ENCODE measurements at regions not wholly inside any gene's neighbourhood (a gene's known extent, or its start where the extent isn't known, plus 50 kb on each side); places are given as distances from the start of the nearest gene placed in this dataset.

DNA sequence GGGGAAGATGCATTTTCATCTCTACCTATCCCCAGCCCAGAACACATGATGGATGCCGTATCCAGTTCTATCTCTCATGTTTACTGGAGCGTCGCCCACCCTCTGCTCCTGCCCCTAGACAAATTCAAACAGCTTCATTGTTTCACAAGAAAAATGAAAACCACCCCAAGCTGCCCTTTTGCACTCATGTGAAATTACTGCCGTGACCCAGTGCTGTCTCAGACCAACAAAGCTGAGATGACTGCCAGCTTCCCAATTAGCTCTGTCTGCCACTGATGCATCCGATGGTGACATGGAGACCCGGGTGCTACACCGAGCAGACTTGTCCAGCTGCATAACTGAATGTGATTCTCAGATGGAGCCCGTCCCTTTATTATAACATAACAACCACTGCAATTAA lies 67.7 kb downstream of the FOXI2 start:
- H3K36me3 ChIP-seq (ENCODE audit: insufficient read depth, low read length) = no peaks in the 10 kb centered on the region
- H3K4me1 ChIP-seq (ENCODE audit: insufficient read depth, low read length) = no peaks in the 10 kb centered on the region
- H3K4me2 ChIP-seq (ENCODE audit: insufficient read depth, low read length) = no peak overlapping the region
- no peak overlapping the region for H2AFZ ChIP-seq (ENCODE audit: low read length)
- H3K27ac ChIP-seq (ENCODE audit: low read depth, low read length) = no peak overlapping the region
- TF ChIP-seq, protein P1, sequence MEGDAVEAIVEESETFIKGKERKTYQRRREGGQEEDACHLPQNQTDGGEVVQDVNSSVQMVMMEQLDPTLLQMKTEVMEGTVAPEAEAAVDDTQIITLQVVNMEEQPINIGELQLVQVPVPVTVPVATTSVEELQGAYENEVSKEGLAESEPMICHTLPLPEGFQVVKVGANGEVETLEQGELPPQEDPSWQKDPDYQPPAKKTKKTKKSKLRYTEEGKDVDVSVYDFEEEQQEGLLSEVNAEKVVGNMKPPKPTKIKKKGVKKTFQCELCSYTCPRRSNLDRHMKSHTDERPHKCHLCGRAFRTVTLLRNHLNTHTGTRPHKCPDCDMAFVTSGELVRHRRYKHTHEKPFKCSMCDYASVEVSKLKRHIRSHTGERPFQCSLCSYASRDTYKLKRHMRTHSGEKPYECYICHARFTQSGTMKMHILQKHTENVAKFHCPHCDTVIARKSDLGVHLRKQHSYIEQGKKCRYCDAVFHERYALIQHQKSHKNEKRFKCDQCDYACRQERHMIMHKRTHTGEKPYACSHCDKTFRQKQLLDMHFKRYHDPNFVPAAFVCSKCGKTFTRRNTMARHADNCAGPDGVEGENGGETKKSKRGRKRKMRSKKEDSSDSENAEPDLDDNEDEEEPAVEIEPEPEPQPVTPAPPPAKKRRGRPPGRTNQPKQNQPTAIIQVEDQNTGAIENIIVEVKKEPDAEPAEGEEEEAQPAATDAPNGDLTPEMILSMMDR (IDR thresholded peaks at IDR 0.05; ENCODE audit: extremely low read depth, low read depth, low read length) = no peak
- H3K27me3 ChIP-seq (ENCODE audit: insufficient read depth, low read length) = no peaks in the 10 kb centered on the region
- H4K20me1 ChIP-seq (ENCODE audit: insufficient read depth, low read length) = no peaks in the 10 kb centered on the region
- H3K79me2 ChIP-seq (ENCODE audit: insufficient read depth, low read length) = no peaks in the 10 kb centered on the region
- DNase-seq (ENCODE audit: insufficient read length, low spot score, missing footprints) = no peak
- no peaks in the 10 kb centered on the region for H3K9me3 ChIP-seq (ENCODE audit: low read depth, low read length)
- H3K4me3 ChIP-seq (ENCODE audit: insufficient read depth, low read length) = no peak overlapping the region

DNA sequence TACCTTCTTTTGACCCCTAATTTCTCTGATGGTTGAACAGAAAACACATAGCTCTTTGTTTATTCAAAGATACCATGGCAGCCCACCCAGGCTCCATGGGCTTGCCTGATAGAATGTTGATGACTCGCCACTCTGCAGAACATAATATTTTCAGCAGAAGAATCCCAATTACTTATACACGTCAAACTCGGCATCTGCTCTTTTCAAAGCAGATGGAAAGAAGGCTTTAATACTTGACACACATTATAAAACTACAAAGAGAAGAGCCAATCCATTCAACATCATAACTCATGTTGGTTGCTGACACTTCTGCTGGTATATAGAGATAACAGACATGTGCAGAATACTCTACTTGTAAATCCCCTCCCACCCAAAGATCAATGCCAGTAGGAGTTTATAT lies 69.0 kb downstream of the FOXI2 start:
- Histone ChIP-seq H3K27ac (ENCODE audit: low read depth, low read length) (no peak overlapping the region), H4K20me1 (ENCODE audit: insufficient read depth, low read length) (no peaks in the 10 kb centered on the region), H3K27me3 (ENCODE audit: insufficient read depth, low read length) (no peaks in the 10 kb centered on the region), H3K4me3 (ENCODE audit: insufficient read depth, low read length) (no peak overlapping the region), H2AFZ (ENCODE audit: low read length) (no peak overlapping the region), H3K36me3 (ENCODE audit: insufficient read depth, low read length) (no peaks in the 10 kb centered on the region), H3K4me2 (ENCODE audit: insufficient read depth, low read length) (no peak overlapping the region), H3K4me1 (ENCODE audit: insufficient read depth, low read length) (no peaks in the 10 kb centered on the region), H3K79me2 (ENCODE audit: insufficient read depth, low read length) (no peaks in the 10 kb centered on the region), H3K9me3 (ENCODE audit: low read depth, low read length) (no peaks in the 10 kb centered on the region)
- DNase-seq (ENCODE audit: insufficient read length, low spot score, missing footprints) = no peak
- TF ChIP-seq, protein P1 (IDR thresholded peaks at IDR 0.05; ENCODE audit: extremely low read depth, low read depth, low read length) = no peak

DNA sequence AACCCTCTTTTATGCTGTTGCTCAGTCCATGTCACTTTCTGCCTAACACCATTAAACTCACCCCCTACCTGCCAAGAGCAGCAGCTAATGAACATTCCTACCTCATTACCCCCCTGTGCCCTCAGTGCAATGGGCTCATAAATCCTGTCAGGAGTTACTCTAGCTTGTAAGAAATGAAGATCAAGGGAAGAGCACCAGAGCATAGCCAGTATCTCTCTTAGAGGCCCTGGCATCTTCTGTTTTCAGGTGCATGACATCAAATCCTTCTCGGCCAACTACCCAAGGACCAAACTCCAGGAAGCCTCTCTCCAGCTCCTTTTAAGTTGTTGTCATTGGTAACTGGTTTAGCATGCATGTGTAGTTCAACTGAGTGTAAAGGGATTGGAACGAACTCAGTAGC lies 75.1 kb downstream of the FOXI2 start:
- Histone ChIP-seq H3K4me3 (ENCODE audit: insufficient read depth, low read length) (no peak overlapping the region), H2AFZ (ENCODE audit: low read length) (no peak overlapping the region), H3K4me1 (ENCODE audit: insufficient read depth, low read length) (no peaks in the 10 kb centered on the region), H3K4me2 (ENCODE audit: insufficient read depth, low read length) (no peak overlapping the region), H3K79me2 (ENCODE audit: insufficient read depth, low read length) (no peaks in the 10 kb centered on the region), H3K27me3 (ENCODE audit: insufficient read depth, low read length) (no peaks in the 10 kb centered on the region), H4K20me1 (ENCODE audit: insufficient read depth, low read length) (no peaks in the 10 kb centered on the region), H3K36me3 (ENCODE audit: insufficient read depth, low read length) (no peaks in the 10 kb centered on the region), H3K27ac (ENCODE audit: low read depth, low read length) (no peak overlapping the region), H3K9me3 (ENCODE audit: low read depth, low read length) (no peaks in the 10 kb centered on the region)
- TF ChIP-seq, protein P1 (IDR thresholded peaks at IDR 0.05; ENCODE audit: extremely low read depth, low read depth, low read length) = no peak
- no peak for DNase-seq (ENCODE audit: insufficient read length, low spot score, missing footprints)

DNA sequence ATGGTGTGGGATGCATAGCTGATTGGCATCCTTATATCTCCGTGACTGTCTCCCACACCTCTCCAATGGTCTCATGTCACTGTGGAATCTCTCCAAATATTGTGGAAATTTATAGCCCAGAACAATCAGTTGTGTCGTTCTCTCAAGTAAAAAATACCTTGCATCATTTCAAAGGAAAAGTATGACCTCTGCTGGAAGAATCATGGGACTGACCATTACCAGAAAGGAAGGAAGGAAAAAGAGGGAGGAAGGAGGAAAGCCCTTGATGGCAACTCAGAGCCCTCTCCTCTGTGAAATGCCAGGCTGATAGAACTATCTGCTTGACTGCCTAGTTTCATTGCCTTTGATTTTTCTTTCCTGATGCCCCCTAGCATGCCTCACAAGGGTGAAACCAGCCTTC lies 76.3 kb downstream of the FOXI2 start:
- TF ChIP-seq, protein P1 (IDR thresholded peaks at IDR 0.05; ENCODE audit: extremely low read depth, low read depth, low read length) = peak; percentile 24
- no peak overlapping the region for H3K27ac ChIP-seq (ENCODE audit: low read depth, low read length)
- no peaks in the 10 kb centered on the region for H3K36me3 ChIP-seq (ENCODE audit: insufficient read depth, low read length)
- H3K4me1 ChIP-seq (ENCODE audit: insufficient read depth, low read length) = no peaks in the 10 kb centered on the region
- no peak for DNase-seq (ENCODE audit: insufficient read length, low spot score, missing footprints)
- H2AFZ ChIP-seq (ENCODE audit: low read length) = no peak overlapping the region
- no peaks in the 10 kb centered on the region for H4K20me1 ChIP-seq (ENCODE audit: insufficient read depth, low read length)
- no peak overlapping the region for H3K4me3 ChIP-seq (ENCODE audit: insufficient read depth, low read length)
- no peak overlapping the region for H3K4me2 ChIP-seq (ENCODE audit: insufficient read depth, low read length)
- no peaks in the 10 kb centered on the region for H3K79me2 ChIP-seq (ENCODE audit: insufficient read depth, low read length)
- H3K27me3 ChIP-seq (ENCODE audit: insufficient read depth, low read length) = no peaks in the 10 kb centered on the region
- H3K9me3 ChIP-seq (ENCODE audit: low read depth, low read length) = no peaks in the 10 kb centered on the region
